ENCODE measurements at regions not wholly inside any gene's neighbourhood (a gene's known extent, or its start where the extent isn't known, plus 50 kb on each side); places are given as distances from the start of the nearest gene placed in this dataset.

GRCh38 chr4:96052827-96053226 lies 212.9 kb downstream of the PDHA2 start:
- no peak for TF ChIP-seq POLR2A (IDR thresholded peaks at IDR 0.05)
- no peak for TF ChIP-seq CTCF (IDR thresholded peaks at IDR 0.05)
